ENCODE measurements at regions not wholly inside any gene's neighbourhood (a gene's known extent, or its start where the extent isn't known, plus 50 kb on each side); places are given as distances from the start of the nearest gene placed in this dataset.

DNA sequence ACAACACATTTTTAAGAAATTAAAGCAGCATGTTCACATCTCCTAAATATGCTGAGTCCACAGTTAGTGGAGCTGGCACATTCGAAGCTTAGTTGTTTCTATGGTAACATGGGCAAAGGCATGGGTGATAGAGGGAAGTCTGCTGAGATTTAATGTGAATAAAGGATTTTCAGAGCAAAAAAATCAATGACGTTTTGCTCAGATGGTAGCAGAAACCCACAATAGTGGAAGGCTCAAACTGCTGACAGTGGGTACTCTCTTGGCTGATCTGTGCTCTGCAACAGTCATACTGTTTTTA lies 795.1 kb upstream of the ARPP21 start:
- H2BK5ac ChIP-seq (ENCODE audit: low read depth, low read length, poor library complexity) = no peak overlapping the region
- H3K79me2 ChIP-seq (ENCODE audit: control insufficient read depth, insufficient read depth, low read length, poor library complexity) = no peaks in the 10 kb centered on the region
- no peaks in the 10 kb centered on the region for H3K36me3 ChIP-seq (ENCODE audit: control insufficient read depth in 1 of 2, insufficient read depth in 2 of 2, low read length in 2 of 2)
- H3K27me3 ChIP-seq (ENCODE audit: insufficient read depth, low read length) = no peaks in the 10 kb centered on the region
- H4K8ac ChIP-seq (ENCODE audit: low read depth, low read length) = no peak overlapping the region
- no peak overlapping the region for H2BK120ac ChIP-seq (ENCODE audit: insufficient read depth, low read length, poor library complexity)
- H4K91ac ChIP-seq (ENCODE audit: low read depth, low read length) = no peak overlapping the region
- no peak overlapping the region for H4K12ac ChIP-seq (ENCODE audit: low read depth, low read length)
- no peaks in the 10 kb centered on the region for H3K9me3 ChIP-seq (ENCODE audit: insufficient read depth, low read depth, low read length)
- no peak overlapping the region for H3K23ac ChIP-seq (ENCODE audit: low read length)
- H3K4me1 ChIP-seq (ENCODE audit: control insufficient read depth in 1 of 2, insufficient read depth in 2 of 2, low read length in 2 of 2) = no peaks in the 10 kb centered on the region
- no peak overlapping the region for H3K4ac ChIP-seq (ENCODE audit: low read depth, low read length)
- no peaks in the 10 kb centered on the region for H3K79me1 ChIP-seq (ENCODE audit: low read length)
- H3K27ac ChIP-seq (ENCODE audit: low read depth, low read length) = no peak overlapping the region
- no CpG with 5 or more reads among the region's 2 CpGs for WGBS (ENCODE audit: extremely low coverage, insufficient coverage, insufficient read length)
- no peak overlapping the region for H2AK5ac ChIP-seq (ENCODE audit: low read length)
- H3K14ac ChIP-seq (ENCODE audit: low read length) = no peak overlapping the region
- no peak overlapping the region for H2AFZ ChIP-seq (ENCODE audit: insufficient read depth, low read length, poor library complexity)
- H3K9ac ChIP-seq (ENCODE audit: low read length) = no peak overlapping the region
- H3K4me3 ChIP-seq (ENCODE audit: low read depth, low read length) = no peak overlapping the region
- no peak overlapping the region for H3K18ac ChIP-seq (ENCODE audit: low read length)
- no peak overlapping the region for H2BK12ac ChIP-seq (ENCODE audit: low read length)
- no peak for DNase-seq
- no peak overlapping the region for H3K4me2 ChIP-seq (ENCODE audit: low read length)

DNA sequence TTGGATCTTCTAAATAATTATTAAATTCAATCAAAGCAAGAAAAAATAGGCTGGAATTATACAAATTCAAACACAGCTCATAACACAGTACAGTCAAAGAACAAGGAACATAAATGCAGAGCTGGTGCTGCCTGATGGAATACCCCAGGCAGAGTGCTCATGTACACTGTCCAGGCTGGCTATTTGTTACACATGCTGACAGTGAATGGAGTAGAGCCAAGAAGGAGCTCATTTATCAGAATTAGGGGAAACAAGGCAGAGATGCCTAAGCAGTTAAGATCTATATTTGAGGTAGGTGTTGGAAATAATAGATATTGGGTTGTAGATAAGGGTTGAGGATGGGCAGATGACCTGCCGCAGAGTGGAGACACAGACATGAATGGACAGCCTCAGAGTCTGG lies 788.2 kb upstream of the ARPP21 start:
- H2AFZ ChIP-seq (ENCODE audit: insufficient read depth, low read length, poor library complexity) = no peak overlapping the region
- no peaks in the 10 kb centered on the region for H3K36me3 ChIP-seq (ENCODE audit: control insufficient read depth in 1 of 2, insufficient read depth in 2 of 2, low read length in 2 of 2)
- no peaks in the 10 kb centered on the region for H3K9me3 ChIP-seq (ENCODE audit: insufficient read depth, low read depth, low read length)
- H3K23ac ChIP-seq (ENCODE audit: low read length) = no peak overlapping the region
- no peak overlapping the region for H3K18ac ChIP-seq (ENCODE audit: low read length)
- no peak overlapping the region for H2BK5ac ChIP-seq (ENCODE audit: low read depth, low read length, poor library complexity)
- no peak overlapping the region for H3K4ac ChIP-seq (ENCODE audit: low read depth, low read length)
- no peak overlapping the region for H3K4me3 ChIP-seq (ENCODE audit: low read depth, low read length)
- no peak overlapping the region for H3K9ac ChIP-seq (ENCODE audit: low read length)
- H4K91ac ChIP-seq (ENCODE audit: low read depth, low read length) = no peak overlapping the region
- WGBS (ENCODE audit: extremely low coverage, insufficient coverage, insufficient read length) = no CpG with 5 or more reads among the region's 1 CpG
- H4K8ac ChIP-seq (ENCODE audit: low read depth, low read length) = no peak overlapping the region
- no peak overlapping the region for H3K14ac ChIP-seq (ENCODE audit: low read length)
- no peak overlapping the region for H2BK12ac ChIP-seq (ENCODE audit: low read length)
- H3K4me1 ChIP-seq (ENCODE audit: control insufficient read depth in 1 of 2, insufficient read depth in 2 of 2, low read length in 2 of 2) = no peaks in the 10 kb centered on the region
- H2BK120ac ChIP-seq (ENCODE audit: insufficient read depth, low read length, poor library complexity) = no peak overlapping the region
- no peak overlapping the region for H4K12ac ChIP-seq (ENCODE audit: low read depth, low read length)
- H2AK5ac ChIP-seq (ENCODE audit: low read length) = no peak overlapping the region
- H3K27me3 ChIP-seq (ENCODE audit: insufficient read depth, low read length) = no peaks in the 10 kb centered on the region
- no peak overlapping the region for H3K27ac ChIP-seq (ENCODE audit: low read depth, low read length)
- DNase-seq = no peak
- no peak overlapping the region for H3K4me2 ChIP-seq (ENCODE audit: low read length)
- H3K79me2 ChIP-seq (ENCODE audit: control insufficient read depth, insufficient read depth, low read length, poor library complexity) = no peaks in the 10 kb centered on the region
- no peaks in the 10 kb centered on the region for H3K79me1 ChIP-seq (ENCODE audit: low read length)

DNA sequence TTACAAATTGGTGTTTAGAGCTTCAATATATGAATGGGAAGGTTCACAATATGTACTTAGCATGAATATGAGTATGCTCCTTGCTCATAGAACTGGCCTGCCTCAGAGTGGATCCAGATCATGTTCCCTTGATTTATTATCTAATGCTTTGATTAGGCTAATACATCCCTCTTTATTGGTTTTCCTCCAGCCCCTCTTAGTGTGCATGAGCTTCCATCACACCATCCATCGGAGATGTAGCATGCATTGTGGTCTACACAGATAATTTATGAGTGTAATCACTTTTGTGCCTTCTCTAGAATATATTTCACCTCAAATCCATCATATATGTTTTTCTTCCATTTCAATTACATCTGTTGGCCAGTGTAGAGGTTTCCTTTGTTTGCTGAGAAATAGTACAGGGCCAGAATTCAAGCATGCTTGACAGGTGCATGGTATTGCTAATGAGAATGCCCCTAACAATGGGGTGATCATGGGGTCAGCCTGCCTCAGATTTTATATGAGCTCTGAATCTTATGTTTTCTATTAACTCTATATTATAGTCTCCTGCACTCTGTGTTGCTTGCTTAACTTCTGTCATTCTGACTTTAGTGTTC lies 786.4 kb upstream of the ARPP21 start:
- Histone ChIP-seq H3K27ac (ENCODE audit: low read depth, low read length) (no peak overlapping the region), H4K8ac (ENCODE audit: low read depth, low read length) (no peak overlapping the region), H3K4me1 (ENCODE audit: control insufficient read depth in 1 of 2, insufficient read depth in 2 of 2, low read length in 2 of 2) (no peaks in the 10 kb centered on the region), H4K12ac (ENCODE audit: low read depth, low read length) (no peak overlapping the region), H3K14ac (ENCODE audit: low read length) (no peak overlapping the region), H2BK5ac (ENCODE audit: low read depth, low read length, poor library complexity) (no peak overlapping the region), H4K91ac (ENCODE audit: low read depth, low read length) (no peak overlapping the region), H2BK120ac (ENCODE audit: insufficient read depth, low read length, poor library complexity) (no peak overlapping the region), H3K9ac (ENCODE audit: low read length) (no peak overlapping the region), H3K27me3 (ENCODE audit: insufficient read depth, low read length) (no peaks in the 10 kb centered on the region), H3K9me3 (ENCODE audit: insufficient read depth, low read depth, low read length) (no peaks in the 10 kb centered on the region), H3K36me3 (ENCODE audit: control insufficient read depth in 1 of 2, insufficient read depth in 2 of 2, low read length in 2 of 2) (no peaks in the 10 kb centered on the region), H2BK12ac (ENCODE audit: low read length) (no peak overlapping the region), H3K79me1 (ENCODE audit: low read length) (no peaks in the 10 kb centered on the region), H2AFZ (ENCODE audit: insufficient read depth, low read length, poor library complexity) (no peak overlapping the region), H2AK5ac (ENCODE audit: low read length) (no peak overlapping the region), H3K4me3 (ENCODE audit: low read depth, low read length) (no peak overlapping the region), H3K18ac (ENCODE audit: low read length) (no peak overlapping the region), H3K4me2 (ENCODE audit: low read length) (no peak overlapping the region), H3K4ac (ENCODE audit: low read depth, low read length) (no peak overlapping the region), H3K79me2 (ENCODE audit: control insufficient read depth, insufficient read depth, low read length, poor library complexity) (no peaks in the 10 kb centered on the region), H3K23ac (ENCODE audit: low read length) (no peak overlapping the region)
- no CpG with 5 or more reads among the region's 1 CpG for WGBS (ENCODE audit: extremely low coverage, insufficient coverage, insufficient read length)
- DNase-seq = no peak

DNA sequence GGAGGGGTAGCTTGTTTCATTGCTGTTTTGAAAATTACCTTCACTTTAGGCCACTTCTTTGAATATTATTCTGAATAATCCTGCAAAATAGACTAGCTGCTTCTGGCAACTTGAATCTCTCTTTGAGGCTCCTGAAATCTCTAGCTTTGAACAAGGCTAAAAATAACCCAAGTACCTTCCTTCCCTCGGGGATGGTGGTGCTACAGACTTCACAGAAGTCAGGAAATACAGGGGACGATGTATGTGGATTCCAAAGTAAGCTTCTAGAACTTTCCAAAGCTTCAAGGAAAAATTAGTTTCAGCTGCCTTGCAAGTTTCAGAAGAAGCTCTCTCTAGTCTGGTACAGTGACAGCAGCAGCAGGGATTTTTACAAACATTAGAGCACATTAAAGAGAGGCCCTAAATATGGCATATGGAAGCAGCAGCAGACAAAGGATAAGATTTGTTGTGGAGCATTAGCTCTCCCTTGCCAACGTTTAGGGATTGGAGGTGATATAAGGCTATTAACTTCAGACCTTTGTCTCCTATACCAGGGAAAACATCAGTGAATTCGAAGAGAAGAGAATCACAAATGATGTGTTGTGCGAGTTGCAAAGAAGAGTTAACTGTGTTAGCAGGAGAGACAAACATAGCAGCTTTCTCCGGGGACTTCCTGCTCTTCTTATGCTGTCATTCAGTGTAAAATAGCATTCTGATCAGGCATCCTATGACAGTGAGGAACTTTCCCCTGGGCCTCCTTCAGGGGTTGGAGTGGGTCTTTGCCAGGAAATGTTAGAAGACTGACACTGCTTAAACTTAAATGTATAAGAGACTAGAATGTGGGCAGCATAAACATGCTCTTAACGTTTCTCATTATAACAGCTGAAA lies 783.0 kb upstream of the ARPP21 start:
- no CpG with 5 or more reads among the region's 7 CpGs for WGBS (ENCODE audit: extremely low coverage, insufficient coverage, insufficient read length)
- no peaks in the 10 kb centered on the region for H3K27me3 ChIP-seq (ENCODE audit: insufficient read depth, low read length)
- DNase-seq = no peak
- H3K23ac ChIP-seq (ENCODE audit: low read length) = no peak overlapping the region
- H4K12ac ChIP-seq (ENCODE audit: low read depth, low read length) = no peak overlapping the region
- no peaks in the 10 kb centered on the region for H3K79me1 ChIP-seq (ENCODE audit: low read length)
- no peak overlapping the region for H2AK5ac ChIP-seq (ENCODE audit: low read length)
- H3K14ac ChIP-seq (ENCODE audit: low read length) = no peak overlapping the region
- no peak overlapping the region for H2BK120ac ChIP-seq (ENCODE audit: insufficient read depth, low read length, poor library complexity)
- H3K4me3 ChIP-seq (ENCODE audit: low read depth, low read length) = no peak overlapping the region
- no peaks in the 10 kb centered on the region for H3K79me2 ChIP-seq (ENCODE audit: control insufficient read depth, insufficient read depth, low read length, poor library complexity)
- no peak overlapping the region for H3K27ac ChIP-seq (ENCODE audit: low read depth, low read length)
- no peaks in the 10 kb centered on the region for H3K9me3 ChIP-seq (ENCODE audit: insufficient read depth, low read depth, low read length)
- no peak overlapping the region for H3K4me2 ChIP-seq (ENCODE audit: low read length)
- no peak overlapping the region for H3K4ac ChIP-seq (ENCODE audit: low read depth, low read length)
- no peak overlapping the region for H3K18ac ChIP-seq (ENCODE audit: low read length)
- no peak overlapping the region for H2AFZ ChIP-seq (ENCODE audit: insufficient read depth, low read length, poor library complexity)
- no peak overlapping the region for H2BK12ac ChIP-seq (ENCODE audit: low read length)
- H4K91ac ChIP-seq (ENCODE audit: low read depth, low read length) = no peak overlapping the region
- no peak overlapping the region for H2BK5ac ChIP-seq (ENCODE audit: low read depth, low read length, poor library complexity)
- no peak overlapping the region for H3K9ac ChIP-seq (ENCODE audit: low read length)
- H4K8ac ChIP-seq (ENCODE audit: low read depth, low read length) = no peak overlapping the region
- no peaks in the 10 kb centered on the region for H3K36me3 ChIP-seq (ENCODE audit: control insufficient read depth in 1 of 2, insufficient read depth in 2 of 2, low read length in 2 of 2)
- no peaks in the 10 kb centered on the region for H3K4me1 ChIP-seq (ENCODE audit: control insufficient read depth in 1 of 2, insufficient read depth in 2 of 2, low read length in 2 of 2)

All from trophoblast cell (in vitro differentiated cells and primary cell).